Liver (tissue), 8 donors: ENCODE measurements at regions not wholly inside any gene's neighbourhood (a gene's known extent, or its start where the extent isn't known, plus 50 kb on each side); places are given as distances from the start of the nearest gene placed in this dataset.

Experiments
- DNase-seq: peaks from one replicate; pipeline ENCODE4 v3.0.0-alpha.2; 2017; ENCODE audit warnings: low spot score
- H3K27ac ChIP-seq, 2 donors: one replicate each; pipeline ENCODE4 v1.7.0; 2013; ENCODE audit warnings: inconsistent platforms in 2 of 2, low read length in 2 of 2, control low read depth in 1 of 2, low read depth in 1 of 2, mild to moderate bottlenecking in 1 of 2
- H3K27me3 ChIP-seq, 4 donors: one replicate each; pipeline versions ENCODE4 v1.6.1 to v1.7.0; 2013; ENCODE audit warnings: low read length in 3 of 4, inconsistent platforms in 1 of 4, mild to moderate bottlenecking in 1 of 4, moderate library complexity in 1 of 4; ENCODE audit not compliant: control insufficient read depth in 4 of 4, insufficient read depth in 4 of 4
- H3K36me3 ChIP-seq, 4 donors: one replicate each; pipeline versions ENCODE4 v1.6.1 to v1.7.0; 2013; ENCODE audit warnings: low read length in 3 of 4, mild to moderate bottlenecking in 3 of 4, low read depth in 1 of 4, moderate library complexity in 1 of 4; ENCODE audit not compliant: control insufficient read depth in 4 of 4, insufficient read depth in 3 of 4
- H3K4me1 ChIP-seq, 4 donors: one replicate each; pipeline versions ENCODE4 v1.6.1 to v1.7.0; 2013; ENCODE audit warnings: low read length in 3 of 4, mild to moderate bottlenecking in 3 of 4, moderate library complexity in 1 of 4; ENCODE audit not compliant: control insufficient read depth in 4 of 4, insufficient read depth in 4 of 4
- H3K4me3 ChIP-seq, 3 donors: one replicate each; pipeline versions ENCODE4 v1.6.1 to v1.7.0; 2013; ENCODE audit warnings: low read length in 3 of 3, control low read depth in 1 of 3, low read depth in 1 of 3, mild to moderate bottlenecking in 1 of 3
- H3K9ac ChIP-seq, 2 donors: one replicate each; pipeline ENCODE4 v1.7.0; 2013; ENCODE audit warnings: low read length in 2 of 2, mild to moderate bottlenecking in 2 of 2, moderate library complexity in 2 of 2, control low read depth in 1 of 2, low read depth in 1 of 2
- H3K9me3 ChIP-seq, 4 donors: one replicate each; pipeline versions ENCODE4 v1.6.1 to v1.7.0; 2013; ENCODE audit warnings: low read length in 3 of 4; ENCODE audit not compliant: control insufficient read depth in 4 of 4
- ATF3 ChIP-seq: IDR thresholded peaks from 2 replicates; pipeline ENCODE4 v1.6.1; 2016; ENCODE audit warnings: antibody characterized with exemption
- CTCF ChIP-seq: fragments of 150-350 bp; IDR thresholded peaks from 2 replicates; pipeline ENCODE4 v1.5.1; 2017; ENCODE audit warnings: improper control_type of control experiment, low read depth, low read length; ENCODE audit not compliant: missing input control
- EGR1 ChIP-seq, 2 donors: IDR thresholded peaks; 2 replicates each; pipeline ENCODE4 v1.6.1; 2016 to 2018; ENCODE audit warnings: antibody characterized with exemption in 2 of 2, low read depth in 2 of 2
- FOXA1 ChIP-seq: IDR thresholded peaks from 2 replicates; pipeline ENCODE4 v1.6.1; 2016; ENCODE audit warnings: antibody characterized with exemption
- FOXA2 ChIP-seq: IDR thresholded peaks from 2 replicates; pipeline ENCODE4 v1.6.1; 2016; ENCODE audit warnings: antibody characterized with exemption
- GABPA ChIP-seq, 2 donors: IDR thresholded peaks in 1 of 2; conservative IDR thresholded peaks in 1 of 2; 2 replicates each; pipeline ENCODE4 v1.6.1; 2016; ENCODE audit warnings: antibody characterized with exemption in 2 of 2, mild to moderate bottlenecking in 1 of 2, moderate library complexity in 1 of 2
- HNF4A ChIP-seq, 2 donors: conservative IDR thresholded peaks; 2 replicates each; pipeline ENCODE4 v1.6.1; 2016; ENCODE audit warnings: antibody characterized with exemption in 2 of 2, mild to moderate bottlenecking in 2 of 2
- HNF4G ChIP-seq: IDR thresholded peaks from 2 replicates; pipeline ENCODE4 v1.6.1; 2016; ENCODE audit warnings: antibody characterized with exemption
- JUND ChIP-seq, 2 donors: IDR thresholded peaks; 2 replicates each; pipeline ENCODE4 v1.6.1; 2016; ENCODE audit warnings: antibody characterized with exemption in 2 of 2
- MAX ChIP-seq: IDR thresholded peaks from 2 replicates; pipeline ENCODE4 v1.6.1; 2016; ENCODE audit warnings: antibody characterized with exemption
- NR2F2 ChIP-seq: IDR thresholded peaks from 2 replicates; pipeline ENCODE4 v1.6.1; 2016; ENCODE audit warnings: antibody characterized with exemption
- RAD21 ChIP-seq, 2 donors: IDR thresholded peaks; 2 replicates each; pipeline ENCODE4 v1.6.1; 2016; ENCODE audit warnings: antibody characterized with exemption in 2 of 2, mild to moderate bottlenecking in 2 of 2
- REST ChIP-seq: IDR thresholded peaks from 2 replicates; pipeline ENCODE4 v1.6.1; 2016; ENCODE audit warnings: antibody characterized with exemption, mild to moderate bottlenecking
- RXRA ChIP-seq, 2 donors: IDR thresholded peaks; 2 replicates each; pipeline ENCODE4 v1.6.1; 2017 to 2018; ENCODE audit warnings: antibody characterized with exemption in 2 of 2, mild to moderate bottlenecking in 1 of 2
- SP1 ChIP-seq: IDR thresholded peaks from 2 replicates; pipeline ENCODE4 v1.6.1; 2018; ENCODE audit warnings: antibody characterized with exemption, mild to moderate bottlenecking
- TAF1 ChIP-seq: conservative IDR thresholded peaks from 2 replicates; pipeline ENCODE4 v1.6.1; 2016; ENCODE audit warnings: antibody characterized with exemption, mild to moderate bottlenecking
- YY1 ChIP-seq: IDR thresholded peaks from 2 replicates; pipeline ENCODE4 v1.6.1; 2016; ENCODE audit warnings: antibody characterized with exemption, mild to moderate bottlenecking
- ZBTB33 ChIP-seq: IDR thresholded peaks from 2 replicates; pipeline ENCODE4 v1.6.1; 2016; ENCODE audit warnings: antibody characterized with exemption
- WGBS: extraction: QIAGEN DNeasy Blood & Tissue Kit; methylation state at CpG from one replicate; pipeline ENCODE4 v1.1.7; 2013; 5-methylcytosine and 5-hydroxymethylcytosine counted together
- donor health status: healthy.
- donor health status: healthy.
- donor health status: healthy.
- donor health status: healthy.
- donor health status: healthy.

GRCh38 chr9:24462951-24463350, 82.7 kb downstream of the IZUMO3 start:
- Histone ChIP-seq H3K4me3 (no peak overlapping the region), H3K27me3 (no peaks in the 10 kb centered on the region), H3K36me3 (no peaks in the 10 kb centered on the region), H3K27ac (no peak overlapping the region), H3K9ac (no peak overlapping the region), H3K9me3 (no peaks in the 10 kb centered on the region), H3K4me1 (no peaks in the 10 kb centered on the region)
- no peak for DNase-seq
- TF ChIP-seq FOXA2, result no peak
- no peak for TF ChIP-seq HNF4G
- TF ChIP-seq RXRA (IDR thresholded peaks at IDR 0.05), result no peak
- TF ChIP-seq NR2F2, result no peak
- TF ChIP-seq CTCF, result no peak
- no peak for TF ChIP-seq ZBTB33
- no peak for TF ChIP-seq RAD21 (IDR thresholded peaks at IDR 0.05)
- no peak for TF ChIP-seq ATF3
- no peak for TF ChIP-seq SP1
- no peak for TF ChIP-seq MAX
- no peak for TF ChIP-seq FOXA1
- TF ChIP-seq JUND (IDR thresholded peaks at IDR 0.05), result no peak
- TF ChIP-seq HNF4A (conservative IDR thresholded peaks at IDR 0.05), result no peak
- TF ChIP-seq GABPA (IDR thresholded peaks at IDR 0.05 in 1 of 2, conservative IDR thresholded peaks at IDR 0.05 in 1 of 2), result no peak
- TF ChIP-seq YY1, result no peak
- TF ChIP-seq TAF1, result no peak
- TF ChIP-seq EGR1 (IDR thresholded peaks at IDR 0.05; ENCODE audit: low read depth in 2 of 2), result no peak
- TF ChIP-seq REST, result no peak
- WGBS, result 56% methylated on average over 4 of the region's 4 CpGs

GRCh38 chr9:24460781-24461180, 84.9 kb downstream of the IZUMO3 start:
- no peak overlapping the region for H3K27ac ChIP-seq
- no peak overlapping the region for H3K9ac ChIP-seq
- no peaks in the 10 kb centered on the region for H3K36me3 ChIP-seq
- no peak overlapping the region for H3K4me3 ChIP-seq
- no peaks in the 10 kb centered on the region for H3K4me1 ChIP-seq
- no peaks in the 10 kb centered on the region for H3K27me3 ChIP-seq
- DNase-seq, result no peak
- H3K9me3 ChIP-seq, result no peaks in the 10 kb centered on the region
- no peak for TF ChIP-seq ATF3
- no peak for TF ChIP-seq FOXA1
- no peak for TF ChIP-seq MAX
- no peak for TF ChIP-seq TAF1
- TF ChIP-seq NR2F2, result no peak
- TF ChIP-seq JUND (IDR thresholded peaks at IDR 0.05), result no peak
- no peak for TF ChIP-seq HNF4G
- no peak for TF ChIP-seq RAD21 (IDR thresholded peaks at IDR 0.05)
- TF ChIP-seq GABPA (IDR thresholded peaks at IDR 0.05 in 1 of 2, conservative IDR thresholded peaks at IDR 0.05 in 1 of 2), result no peak
- no peak for TF ChIP-seq REST
- no peak for TF ChIP-seq SP1
- 73% methylated on average over 5 of the region's 5 CpGs for WGBS
